ENCODE measurements at regions not wholly inside any gene's neighbourhood (a gene's known extent, or its start where the extent isn't known, plus 50 kb on each side); places are given as distances from the start of the nearest gene placed in this dataset.

DNA sequence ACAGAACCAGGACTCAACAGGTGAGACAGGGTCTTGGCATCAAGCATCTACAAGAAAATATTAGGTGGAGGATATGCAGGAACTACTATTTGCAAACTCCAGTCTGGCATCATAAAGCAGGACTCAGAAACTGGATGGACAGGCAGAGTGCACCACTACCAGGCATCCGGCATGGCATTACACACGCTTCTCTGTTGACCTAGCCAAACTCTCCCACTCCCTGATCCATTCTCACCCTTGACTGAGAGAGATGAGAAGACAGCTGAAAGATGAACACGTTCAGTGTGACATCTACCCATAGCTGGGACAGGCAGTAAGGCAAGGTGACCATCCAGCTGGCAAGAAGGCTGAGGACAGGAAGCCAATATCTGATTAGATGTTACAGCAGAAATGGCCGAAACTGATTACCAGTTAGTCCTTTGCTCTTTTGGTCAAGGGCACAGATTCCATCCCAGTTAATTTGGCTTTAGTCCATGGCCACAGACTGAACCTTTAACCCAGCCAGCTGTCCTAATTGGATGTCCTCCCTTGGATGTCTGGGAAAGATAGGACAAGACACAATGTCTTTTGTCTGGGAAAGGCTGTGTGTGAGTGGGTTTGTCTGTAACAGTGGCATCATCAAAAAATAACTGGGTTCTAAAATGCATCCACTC, 71.6 kb downstream of the BBS10 start (continued):
- no peak for TF ChIP-seq ZNF607 (CRISPR knock-in tag; IDR thresholded peaks at IDR 0.05; ENCODE audit: borderline replicate concordance)
- TF ChIP-seq SP140L (CRISPR knock-in tag; IDR thresholded peaks at IDR 0.05; ENCODE audit: borderline replicate concordance), result no peak
- TF ChIP-seq ZNF143 (CRISPR knock-in tag; IDR thresholded peaks at IDR 0.05), result no peak
- no peak for TF ChIP-seq ZNF138 (CRISPR knock-in tag; IDR thresholded peaks at IDR 0.05; ENCODE audit: low read depth)
- TF ChIP-seq IKZF1 (IDR thresholded peaks at IDR 0.05), result no peak
- TF ChIP-seq CCDC6 (CRISPR knock-in tag; IDR thresholded peaks at IDR 0.05), result no peak
- TF ChIP-seq, protein P1, sequence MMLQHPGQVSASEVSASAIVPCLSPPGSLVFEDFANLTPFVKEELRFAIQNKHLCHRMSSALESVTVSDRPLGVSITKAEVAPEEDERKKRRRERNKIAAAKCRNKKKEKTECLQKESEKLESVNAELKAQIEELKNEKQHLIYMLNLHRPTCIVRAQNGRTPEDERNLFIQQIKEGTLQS (CRISPR knock-in tag; IDR thresholded peaks at IDR 0.05), result no peak

DNA sequence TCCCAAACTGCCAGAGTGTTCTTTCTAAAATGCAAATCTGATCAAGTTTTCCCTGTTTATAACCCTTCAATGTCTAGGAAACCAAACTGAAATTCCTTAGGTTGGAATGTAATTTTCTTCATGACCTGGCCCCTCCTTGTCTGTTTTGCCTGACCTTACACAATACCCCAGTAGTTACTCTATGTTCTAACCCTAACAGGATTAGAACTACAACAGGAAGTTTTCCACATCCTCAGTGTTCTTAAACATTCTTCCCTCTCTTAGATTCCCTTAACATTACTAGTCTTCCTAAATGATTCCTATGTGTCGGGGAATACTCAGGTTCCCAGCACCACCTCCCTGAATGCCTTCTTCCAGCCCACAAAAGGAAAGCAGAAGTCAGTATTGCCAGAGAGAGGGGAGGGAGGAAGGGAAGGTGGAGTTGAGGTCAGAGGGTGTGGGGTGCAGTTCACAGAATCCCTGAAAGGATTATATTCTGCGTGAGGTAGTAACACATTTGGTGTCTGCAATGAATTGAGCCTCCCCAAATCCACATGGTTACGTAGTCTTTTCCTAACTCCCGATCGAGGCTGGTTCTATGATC, 72.6 kb downstream of the BBS10 start:
- Histone ChIP-seq H3K4me3 (replicated peaks in 1 of 3; ENCODE audit: insufficient read depth in 1 of 3, low read depth in 2 of 3, low read length in 3 of 3) (no peak overlapping the region), H2AFZ (ENCODE audit: low read length) (no peak overlapping the region), H3K27ac (ENCODE audit: extremely low read length, insufficient read depth, low read length) (no peak overlapping the region), H3K79me2 (ENCODE audit: insufficient read depth, low read length) (no peaks in the 10 kb centered on the region), H3K9ac (ENCODE audit: insufficient read depth, low read depth, low read length) (no peak overlapping the region), H3K4me2 (ENCODE audit: low read depth, low read length) (no peak overlapping the region), H3K9me3 (ENCODE audit: low read length) (no peaks in the 10 kb centered on the region), H3K27me3 (ENCODE audit: control insufficient read depth in 1 of 2, insufficient read depth in 2 of 2, low read length in 2 of 2) (peaks cover 0 to 30% of the 10 kb centered on the region in 2 experiments; a peak in 4 of 5 replicates), H3K36me3 (replicated peaks in 1 of 2; ENCODE audit: control insufficient read depth in 1 of 2, insufficient read depth in 2 of 2, low read length in 2 of 2) (no peaks in the 10 kb centered on the region), H4K20me1 (ENCODE audit: insufficient read depth, low read length) (no peaks in the 10 kb centered on the region), H3K4me1 (ENCODE audit: insufficient read depth, low read length) (no peaks in the 10 kb centered on the region)
- POLR2A ChIA-PET, result no interaction called here
- FAIRE-seq, result no peak
- TF ChIP-seq ZNF564 (CRISPR knock-in tag; IDR thresholded peaks at IDR 0.05) (no peak), ISX (CRISPR knock-in tag; conservative IDR thresholded peaks at IDR 0.05) (no peak), ZNF124 (CRISPR knock-in tag; IDR thresholded peaks at IDR 0.05) (no peak), ARNT (IDR thresholded peaks at IDR 0.05) (no peak), POLR2AphosphoS5 (IDR thresholded peaks at IDR 0.05; ENCODE audit: low read depth, low read length) (no peak)
- in situ Hi-C loops (cut with HindIII; ENCODE audit: extremely low pct_ligation_motif_present, low pct_unique_long_range_greater_than_20kb), result no loop called here
- CTCF ChIA-PET (ENCODE audit: low intra/inter-chr PET ratio, low total read pairs), result no interaction called here
- no peak for DNase-seq (ENCODE audit: low spot score)
- intact Hi-C loops (cut with micrococcal nuclease; ENCODE audit: unreplicated experiment), result no loop called here
- BruUV-seq (replicated peaks), result no TSS peak
- 36% methylated on average over 3 of the region's 5 CpGs for WGBS (ENCODE audit: low lambda C conversion rate)
- ATAC-seq, result no peak
